ENCODE measurements at regions not wholly inside any gene's neighbourhood (a gene's known extent, or its start where the extent isn't known, plus 50 kb on each side); places are given as distances from the start of the nearest gene placed in this dataset.

GRCh38 chr4:28238876-28239275 lies 1378.2 kb downstream of the STIM2 start:
- no peak for TF ChIP-seq POLR2A (IDR thresholded peaks at IDR 0.05; ENCODE audit: low read length)
- no peak for TF ChIP-seq GATA1 (IDR thresholded peaks at IDR 0.05; ENCODE audit: low read depth, low read length)
